ENCODE measurements at regions not wholly inside any gene's neighbourhood (a gene's known extent, or its start where the extent isn't known, plus 50 kb on each side); places are given as distances from the start of the nearest gene placed in this dataset.

DNA sequence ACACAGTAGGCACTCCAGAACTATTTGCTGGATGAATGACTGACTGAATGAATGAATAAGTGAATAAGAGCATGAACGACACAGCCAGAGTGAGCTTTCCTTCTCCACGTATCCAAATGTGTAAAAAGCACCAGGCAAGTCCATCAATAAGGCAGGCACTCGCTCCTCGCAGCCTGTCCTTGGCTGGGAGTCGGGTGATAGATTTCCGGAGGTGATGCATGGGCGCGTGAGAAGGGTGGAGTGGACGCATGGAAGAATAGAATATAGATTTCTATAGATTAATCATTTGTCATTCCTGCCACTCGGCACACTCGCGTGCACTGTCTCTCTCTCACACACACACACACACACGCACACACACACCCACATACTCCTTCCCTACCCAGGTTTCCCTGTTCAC, 164.3 kb upstream of the ZC3H12A start:
- TF ChIP-seq POLR2A (IDR thresholded peaks at IDR 0.05; ENCODE audit: low read length) (no peak), GATA1 (IDR thresholded peaks at IDR 0.05; ENCODE audit: low read depth, low read length) (no peak)

All from erythroblast (primary cell).